Keratinocyte (primary cell): ENCODE measurements at regions not wholly inside any gene's neighbourhood (a gene's known extent, or its start where the extent isn't known, plus 50 kb on each side); places are given as distances from the start of the nearest gene placed in this dataset.

Source experiments
- EZH2 ChIP-seq: IDR thresholded peaks from one replicate; pipeline ENCODE4 v1.6.1; 2012; ENCODE audit warnings: inconsistent platforms, mild to moderate bottlenecking, low read length, moderate library complexity
- TF ChIP-seq, protein P1 (sequence below), 3 experiments: IDR thresholded peaks in 1 of 3; conservative IDR thresholded peaks in 1 of 3; optimal IDR thresholded peaks in 1 of 3; 2 replicates in 2 of 3; 3 replicates in 1 of 3; pipeline versions ENCODE3 to v1.5.1; 2011; ENCODE audit warnings: low read length in 3 of 3, mild to moderate bottlenecking in 3 of 3, moderate library complexity in 2 of 3, control low read depth in 1 of 3, inconsistent platforms in 1 of 3; ENCODE audit not compliant: insufficient read depth in 2 of 3; ENCODE audit errors: extremely low read depth in 1 of 3

DNA sequence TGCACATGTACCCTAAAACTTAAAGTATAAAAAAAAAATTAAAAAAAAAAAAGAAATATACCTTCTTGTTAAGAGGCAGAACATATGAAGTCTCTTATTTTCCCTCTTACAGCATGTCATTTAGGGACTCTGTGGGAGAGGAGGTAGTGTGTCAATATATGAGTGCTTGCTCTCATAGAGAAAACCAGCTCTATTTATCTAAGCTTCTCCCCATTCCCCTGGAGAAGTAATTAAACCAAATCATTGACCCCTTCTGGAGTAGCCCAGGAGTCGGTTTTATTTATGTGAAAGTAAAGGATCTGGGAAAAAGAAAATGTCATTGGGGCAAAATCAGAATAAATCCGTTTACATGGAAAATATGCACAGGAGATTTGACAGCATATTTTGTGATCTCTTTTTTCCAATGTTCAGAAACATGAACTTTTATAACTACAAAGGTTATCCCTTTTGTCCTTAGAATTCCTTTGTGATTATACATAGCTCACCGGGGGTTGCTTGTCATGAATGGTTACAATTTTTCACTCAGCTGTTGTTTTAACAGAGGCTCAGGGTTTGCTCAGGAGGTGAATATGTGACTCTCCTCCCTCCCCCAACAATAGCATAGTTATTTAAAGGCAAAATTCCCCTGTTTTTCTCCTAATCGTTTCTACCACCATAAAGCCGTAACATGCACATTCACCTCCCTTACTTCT is 114.5 kb upstream of the C1orf21 start:
- TF ChIP-seq EZH2 = no peak
- TF ChIP-seq, protein P1, sequence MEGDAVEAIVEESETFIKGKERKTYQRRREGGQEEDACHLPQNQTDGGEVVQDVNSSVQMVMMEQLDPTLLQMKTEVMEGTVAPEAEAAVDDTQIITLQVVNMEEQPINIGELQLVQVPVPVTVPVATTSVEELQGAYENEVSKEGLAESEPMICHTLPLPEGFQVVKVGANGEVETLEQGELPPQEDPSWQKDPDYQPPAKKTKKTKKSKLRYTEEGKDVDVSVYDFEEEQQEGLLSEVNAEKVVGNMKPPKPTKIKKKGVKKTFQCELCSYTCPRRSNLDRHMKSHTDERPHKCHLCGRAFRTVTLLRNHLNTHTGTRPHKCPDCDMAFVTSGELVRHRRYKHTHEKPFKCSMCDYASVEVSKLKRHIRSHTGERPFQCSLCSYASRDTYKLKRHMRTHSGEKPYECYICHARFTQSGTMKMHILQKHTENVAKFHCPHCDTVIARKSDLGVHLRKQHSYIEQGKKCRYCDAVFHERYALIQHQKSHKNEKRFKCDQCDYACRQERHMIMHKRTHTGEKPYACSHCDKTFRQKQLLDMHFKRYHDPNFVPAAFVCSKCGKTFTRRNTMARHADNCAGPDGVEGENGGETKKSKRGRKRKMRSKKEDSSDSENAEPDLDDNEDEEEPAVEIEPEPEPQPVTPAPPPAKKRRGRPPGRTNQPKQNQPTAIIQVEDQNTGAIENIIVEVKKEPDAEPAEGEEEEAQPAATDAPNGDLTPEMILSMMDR (optimal IDR thresholded peaks at IDR 0.05 in 1 of 3, IDR thresholded peaks at IDR 0.05 in 1 of 3, conservative IDR thresholded peaks at IDR 0.05 in 1 of 3; ENCODE audit: extremely low read depth in 1 of 3, insufficient read depth in 2 of 3, low read length in 3 of 3) = no peak
